AG04450 (cell line): ENCODE measurements at regions not wholly inside any gene's neighbourhood (a gene's known extent, or its start where the extent isn't known, plus 50 kb on each side); places are given as distances from the start of the nearest gene placed in this dataset.

Source experiments
- CTCF ChIA-PET: fragments of 300-600, 350-600 bp; formaldehyde crosslinking; extraction: SDS; loops from one replicate; lab custom pipeline; 2022; ENCODE audit warnings: antibody characterized with exemption, inconsistent platforms; lab: Charles Lee
- POLR2A ChIA-PET: fragments of 350-600 bp; formaldehyde crosslinking; extraction: SDS; loops from one replicate; lab custom pipeline; 2021; ENCODE audit warnings: antibody characterized with exemption, inconsistent platforms; lab: Yijun Ruan, JAX
- DNase-seq: peaks from one replicate; pipeline ENCODE4 v3.0.0-alpha.2; 2011; ENCODE audit warnings: low read depth, low spot score
- H3K27ac ChIP-seq: one replicate; pipeline ENCODE4 v1.5.1; 2012; ENCODE audit warnings: low read depth, low read length, control low read depth
- H3K27me3 ChIP-seq: one replicate; pipeline ENCODE4 v1.6.0; 2012; ENCODE audit warnings: low read length; ENCODE audit not compliant: control insufficient read depth, insufficient read depth
- H3K4me3 ChIP-seq: 2 replicates; pipeline ENCODE4 v1.5.1; 2011; ENCODE audit warnings: mild to moderate bottlenecking, low read depth, low read length, control low read depth
- H3K9me3 ChIP-seq: 2 replicates; pipeline ENCODE4 v1.5.1; 2012; ENCODE audit warnings: low read length; ENCODE audit not compliant: control insufficient read depth, insufficient read depth
- TF ChIP-seq, protein P1 (sequence below): IDR thresholded peaks from 2 replicates; pipeline ENCODE4 v1.5.1; 2011; ENCODE audit warnings: low read depth, low read length, control low read depth, inconsistent platforms

DNA sequence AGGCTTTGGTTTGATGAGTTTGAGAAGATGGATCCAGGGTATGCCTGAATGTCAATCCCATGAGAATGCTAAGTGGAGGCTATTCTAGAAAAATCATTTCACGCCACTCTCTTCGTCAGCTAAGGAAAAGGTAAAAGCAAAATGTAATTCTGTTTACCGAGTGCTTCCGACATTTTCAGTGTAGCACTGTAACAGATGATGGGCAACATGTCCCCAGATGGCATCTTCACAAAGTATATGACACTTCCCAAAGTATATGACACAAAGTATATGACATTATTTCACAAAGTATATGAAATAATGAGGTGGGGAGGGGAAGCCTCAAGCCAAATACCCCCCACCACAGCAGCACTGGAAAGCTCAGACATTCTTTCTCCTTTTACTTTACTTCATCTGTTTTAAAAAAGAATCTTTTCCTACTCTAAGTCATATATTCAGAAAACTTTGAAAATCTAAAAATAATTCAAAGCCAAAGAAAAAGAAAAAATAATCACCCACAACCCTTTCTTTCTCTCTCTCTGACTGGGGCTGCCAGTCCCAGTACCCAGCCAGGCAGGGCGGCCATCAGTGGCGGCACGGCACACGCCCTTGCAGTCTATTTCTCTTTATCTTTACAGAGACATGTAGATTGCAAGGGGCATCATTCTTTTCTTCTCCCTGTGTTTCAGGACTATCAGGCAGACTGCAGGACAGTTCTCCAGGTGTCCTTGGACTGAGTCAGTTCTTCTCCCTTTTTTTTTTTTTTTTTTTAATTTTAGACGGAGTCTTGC is 179.8 kb downstream of the SNX10 start:
- ChIA-PET POLR2A (no interaction called here), CTCF (no interaction called here)
- no peak for DNase-seq
- TF ChIP-seq, protein P1, sequence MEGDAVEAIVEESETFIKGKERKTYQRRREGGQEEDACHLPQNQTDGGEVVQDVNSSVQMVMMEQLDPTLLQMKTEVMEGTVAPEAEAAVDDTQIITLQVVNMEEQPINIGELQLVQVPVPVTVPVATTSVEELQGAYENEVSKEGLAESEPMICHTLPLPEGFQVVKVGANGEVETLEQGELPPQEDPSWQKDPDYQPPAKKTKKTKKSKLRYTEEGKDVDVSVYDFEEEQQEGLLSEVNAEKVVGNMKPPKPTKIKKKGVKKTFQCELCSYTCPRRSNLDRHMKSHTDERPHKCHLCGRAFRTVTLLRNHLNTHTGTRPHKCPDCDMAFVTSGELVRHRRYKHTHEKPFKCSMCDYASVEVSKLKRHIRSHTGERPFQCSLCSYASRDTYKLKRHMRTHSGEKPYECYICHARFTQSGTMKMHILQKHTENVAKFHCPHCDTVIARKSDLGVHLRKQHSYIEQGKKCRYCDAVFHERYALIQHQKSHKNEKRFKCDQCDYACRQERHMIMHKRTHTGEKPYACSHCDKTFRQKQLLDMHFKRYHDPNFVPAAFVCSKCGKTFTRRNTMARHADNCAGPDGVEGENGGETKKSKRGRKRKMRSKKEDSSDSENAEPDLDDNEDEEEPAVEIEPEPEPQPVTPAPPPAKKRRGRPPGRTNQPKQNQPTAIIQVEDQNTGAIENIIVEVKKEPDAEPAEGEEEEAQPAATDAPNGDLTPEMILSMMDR, result no peak
- H3K27ac ChIP-seq, result no peak overlapping the region
- H3K9me3 ChIP-seq, result no peaks in the 10 kb centered on the region
- no peak overlapping the region for H3K4me3 ChIP-seq
- no peaks in the 10 kb centered on the region for H3K27me3 ChIP-seq

DNA sequence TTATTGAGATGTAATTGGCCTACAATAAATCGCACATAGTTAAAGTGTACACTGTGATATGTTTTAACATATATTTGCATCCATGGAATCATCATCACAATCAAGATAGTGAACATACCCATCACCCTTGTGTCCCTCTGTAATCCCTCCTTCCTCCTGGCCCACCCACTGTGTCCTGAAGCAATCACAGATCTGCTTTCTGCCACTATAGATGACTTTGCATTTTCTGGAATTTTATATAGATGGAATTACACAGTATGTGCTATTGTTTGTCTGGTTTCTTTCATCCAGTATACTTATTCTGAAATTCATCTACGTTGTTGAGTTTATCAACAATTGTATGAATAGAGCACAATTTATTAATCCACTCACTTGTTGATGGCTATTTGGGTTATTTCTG is 181.3 kb downstream of the SNX10 start:
- no peak overlapping the region for H3K27ac ChIP-seq
- H3K4me3 ChIP-seq, result no peak overlapping the region
- POLR2A ChIA-PET, result no interaction called here
- TF ChIP-seq, protein P1, result no peak
- CTCF ChIA-PET, result no interaction called here
- DNase-seq, result no peak
- H3K9me3 ChIP-seq, result no peaks in the 10 kb centered on the region
- no peaks in the 10 kb centered on the region for H3K27me3 ChIP-seq

DNA sequence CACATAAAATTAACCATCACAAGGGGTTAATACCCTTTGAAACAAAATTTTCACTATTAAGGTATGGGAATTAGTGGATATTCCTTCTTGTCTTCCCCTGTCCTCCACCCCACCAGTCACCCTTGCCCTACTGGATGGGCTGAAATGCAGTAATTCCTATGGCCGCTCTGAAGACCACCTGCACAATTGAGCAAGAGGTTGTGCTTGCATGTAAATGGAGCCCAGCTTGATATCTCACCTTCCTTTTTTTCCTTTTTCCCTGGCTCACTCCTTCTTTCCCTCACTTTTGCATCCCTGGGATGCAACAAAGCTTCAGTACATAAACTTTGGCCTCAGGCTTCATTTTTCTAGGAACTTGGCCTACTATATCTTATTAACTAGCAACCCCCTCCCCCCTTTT is 184.6 kb downstream of the SNX10 start:
- no peak for DNase-seq
- Histone ChIP-seq H3K27me3 (peaks cover 2% of the 10 kb centered on the region), H3K27ac (no peak overlapping the region), H3K4me3 (no peak overlapping the region), H3K9me3 (no peaks in the 10 kb centered on the region)
- POLR2A ChIA-PET, result no interaction called here
- CTCF ChIA-PET, result no interaction called here
- TF ChIP-seq, protein P1, result no peak

DNA sequence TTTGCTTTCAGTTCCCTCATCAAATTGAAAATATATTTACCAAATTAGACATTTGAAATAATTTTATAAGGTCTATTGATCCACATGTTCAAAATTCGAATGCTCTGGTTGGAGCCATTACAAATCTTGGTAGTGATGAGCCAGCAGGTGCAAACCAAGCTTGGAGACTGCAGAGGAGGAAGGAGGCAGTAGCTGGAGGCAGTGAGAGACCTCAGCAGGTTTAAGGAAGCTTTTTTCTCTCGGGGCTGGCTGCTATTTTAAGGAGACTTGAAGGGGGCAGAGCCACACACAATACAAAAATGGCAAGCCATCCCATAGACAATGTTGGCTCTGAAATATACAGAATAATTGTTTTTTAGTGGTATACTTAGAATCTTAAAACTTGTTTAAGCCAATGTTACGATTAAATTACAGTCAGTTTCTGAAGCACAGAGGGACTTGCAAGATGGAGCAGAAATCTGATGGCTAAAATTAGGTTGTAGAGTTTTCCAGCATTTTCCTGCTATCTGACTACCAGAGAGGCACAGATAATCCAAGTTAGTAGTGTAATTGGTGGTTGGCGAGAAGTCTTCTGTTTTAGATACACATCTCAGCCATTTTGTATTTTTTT is 185.8 kb downstream of the SNX10 start:
- Histone ChIP-seq H3K9me3 (no peaks in the 10 kb centered on the region), H3K27me3 (peaks cover 2% of the 10 kb centered on the region), H3K4me3 (no peak overlapping the region), H3K27ac (no peak overlapping the region)
- ChIA-PET CTCF (no interaction called here), POLR2A (no interaction called here)
- TF ChIP-seq, protein P1, result no peak
- DNase-seq, result no peak

DNA sequence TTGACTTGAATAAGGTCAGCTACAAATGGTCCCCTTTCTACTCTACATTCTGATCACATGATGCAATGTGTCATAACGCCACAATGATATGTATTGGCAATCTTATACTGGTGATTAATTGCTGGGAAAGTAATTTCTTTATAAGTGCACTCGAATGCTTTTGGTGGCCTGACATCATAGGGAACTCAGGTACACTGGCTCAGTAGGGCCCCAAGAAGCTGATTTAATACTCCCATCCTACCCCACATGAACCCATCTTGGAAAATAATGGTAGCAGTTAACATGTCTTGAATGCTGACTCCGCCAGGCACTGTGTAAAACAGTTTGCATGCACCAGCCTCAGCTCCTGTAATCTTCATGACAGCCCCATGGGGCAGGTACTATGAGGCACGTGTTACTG is 186.9 kb downstream of the SNX10 start:
- ChIA-PET CTCF (no interaction called here), POLR2A (no interaction called here)
- Histone ChIP-seq H3K4me3 (no peak overlapping the region), H3K27ac (no peak overlapping the region), H3K27me3 (peaks cover 2% of the 10 kb centered on the region), H3K9me3 (no peaks in the 10 kb centered on the region)
- DNase-seq, result no peak
- TF ChIP-seq, protein P1, result no peak
